Renal pelvis (tissue), 1 donor: ENCODE measurements at regions not wholly inside any gene's neighbourhood (a gene's known extent, or its start where the extent isn't known, plus 50 kb on each side); places are given as distances from the start of the nearest gene placed in this dataset.
A peak's percentile ranks its signal among the peaks of the same experiment; 100 is the strongest.

Source experiments
- DNase-seq: peaks from one replicate; pipeline ENCODE4 v3.0.0-alpha.2; 2013

DNA sequence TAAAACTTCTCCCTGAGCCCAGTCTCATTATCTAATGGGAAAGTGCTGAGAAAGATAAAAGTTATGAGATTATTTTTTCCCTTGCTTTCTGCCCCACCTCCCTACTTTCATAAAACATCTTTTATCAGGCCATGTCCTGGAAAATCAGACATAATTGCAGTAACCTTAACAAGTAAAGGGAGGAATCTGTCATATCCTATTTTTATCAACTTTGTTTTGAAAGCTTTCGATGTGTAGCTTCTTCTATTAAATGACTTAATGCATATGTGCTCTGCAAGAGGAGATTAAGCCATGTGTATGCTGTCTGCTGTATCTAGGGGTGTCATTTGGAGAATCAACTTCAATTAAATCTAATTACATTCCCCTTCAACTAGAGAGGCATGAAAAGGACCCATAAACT, 408.9 kb downstream of the CBLN4 start:
- DNase-seq = no peak

DNA sequence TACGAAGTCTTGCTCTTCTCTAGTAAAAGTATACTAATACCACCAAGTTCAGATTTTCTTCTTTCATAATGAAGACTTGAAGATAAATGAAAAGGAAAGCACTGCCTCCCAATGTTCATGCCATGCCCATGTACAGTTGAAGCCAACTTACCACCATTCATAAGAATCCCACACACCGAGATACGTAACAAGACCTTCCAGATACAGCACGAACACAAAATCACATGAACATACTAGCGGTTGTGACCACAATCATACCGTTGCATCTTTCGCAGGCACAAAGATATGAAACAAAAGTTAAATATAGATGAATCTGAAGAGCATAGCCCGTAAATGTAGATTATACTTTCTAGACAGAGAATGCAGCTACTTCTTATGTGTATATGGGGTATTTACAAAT, 412.5 kb downstream of the CBLN4 start:
- DNase-seq = no peak

DNA sequence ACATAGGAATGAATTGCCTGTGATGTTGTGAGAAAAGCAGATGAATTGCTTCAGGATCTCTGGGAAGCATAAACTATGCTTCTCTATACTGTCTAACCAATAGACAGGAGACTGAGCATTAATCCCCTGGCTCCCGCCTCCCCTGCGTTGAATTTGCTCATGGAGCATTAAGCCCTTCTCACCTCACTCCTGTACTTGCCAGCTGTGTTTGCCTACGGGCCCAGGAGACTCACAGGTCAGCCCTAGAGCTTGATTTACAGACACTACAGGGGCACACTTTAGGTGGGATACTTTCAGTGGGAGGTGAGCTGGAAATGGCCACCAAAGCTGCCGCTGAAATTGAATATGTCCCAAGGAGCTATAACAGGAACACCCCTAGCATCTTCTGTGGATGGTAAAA, 418.7 kb downstream of the CBLN4 start:
- peak; percentile 70 for DNase-seq

DNA sequence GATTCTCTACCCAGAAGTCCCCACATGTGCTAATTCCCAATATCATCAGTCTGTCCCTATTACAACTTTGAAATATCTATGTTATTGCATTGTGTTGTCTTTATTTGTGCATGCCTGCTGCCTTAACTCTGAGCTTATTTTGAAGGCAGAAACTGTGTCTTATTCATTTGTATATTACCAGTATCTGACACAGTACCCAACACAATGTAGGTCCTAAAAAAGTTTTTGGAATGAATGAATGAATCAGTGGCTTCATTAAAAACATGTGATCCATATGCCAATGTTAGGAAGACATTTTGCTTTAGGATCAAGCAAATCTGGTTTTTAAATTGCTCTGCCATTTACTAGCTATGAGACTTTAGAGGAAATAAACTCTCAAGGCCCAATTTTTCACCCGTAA, 420.4 kb downstream of the CBLN4 start:
- DNase-seq = no peak

DNA sequence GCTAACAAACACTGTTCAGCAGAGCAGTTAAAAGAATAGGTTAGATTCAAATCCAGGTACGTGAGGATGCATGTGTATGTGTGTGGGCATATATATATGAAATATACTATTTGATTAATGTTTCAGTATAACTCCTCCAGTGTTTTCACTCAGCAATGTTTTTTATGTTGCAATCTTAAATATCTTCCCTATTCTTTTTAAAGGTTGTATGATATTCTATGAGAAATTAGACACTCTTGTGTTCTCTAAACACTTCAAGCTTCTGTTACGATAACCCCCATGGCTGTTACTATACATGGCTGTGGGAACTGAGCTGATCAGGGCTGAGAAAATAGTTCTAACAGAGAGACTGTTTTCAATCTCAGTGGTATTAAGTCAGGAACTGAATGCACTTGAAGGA, 421.0 kb downstream of the CBLN4 start:
- no peak for DNase-seq

DNA sequence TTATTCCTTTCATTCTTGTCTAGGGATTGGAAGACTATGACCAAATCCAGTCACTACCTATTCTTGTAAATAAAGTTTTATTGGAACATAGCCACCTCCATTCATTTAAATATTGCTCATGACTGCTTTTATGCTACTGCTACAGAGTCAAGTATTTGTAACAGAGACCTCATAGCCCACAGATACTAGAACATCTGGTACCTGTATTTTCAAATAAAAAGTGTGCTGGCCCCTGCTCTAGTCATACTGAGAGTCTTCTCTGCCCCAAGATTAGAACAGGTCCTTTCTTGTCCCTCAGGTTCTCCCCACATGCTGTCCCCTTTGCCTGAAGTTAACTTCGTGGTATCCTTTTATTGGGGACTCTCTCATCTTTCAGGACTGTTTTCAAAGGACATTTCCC, 422.3 kb downstream of the CBLN4 start:
- DNase-seq = no peak

DNA sequence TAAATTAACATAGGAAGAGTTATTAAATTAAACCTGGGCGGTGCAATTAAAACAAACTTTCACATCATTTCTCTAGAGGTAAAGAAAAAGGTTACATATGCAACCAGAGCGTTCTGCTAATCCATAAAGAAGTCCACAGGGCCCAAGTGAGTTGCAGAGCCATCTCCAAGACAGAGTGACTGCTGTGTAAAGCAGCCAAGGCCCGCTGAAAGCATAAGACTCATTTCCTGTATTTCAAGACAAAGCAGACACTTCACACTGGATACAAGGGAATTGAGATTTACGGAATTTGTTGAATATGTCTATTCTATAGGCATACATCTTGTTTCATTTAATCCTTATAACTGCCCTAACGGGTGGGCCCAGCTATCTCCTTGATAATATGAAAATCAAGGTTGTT, 422.8 kb downstream of the CBLN4 start:
- no peak for DNase-seq

DNA sequence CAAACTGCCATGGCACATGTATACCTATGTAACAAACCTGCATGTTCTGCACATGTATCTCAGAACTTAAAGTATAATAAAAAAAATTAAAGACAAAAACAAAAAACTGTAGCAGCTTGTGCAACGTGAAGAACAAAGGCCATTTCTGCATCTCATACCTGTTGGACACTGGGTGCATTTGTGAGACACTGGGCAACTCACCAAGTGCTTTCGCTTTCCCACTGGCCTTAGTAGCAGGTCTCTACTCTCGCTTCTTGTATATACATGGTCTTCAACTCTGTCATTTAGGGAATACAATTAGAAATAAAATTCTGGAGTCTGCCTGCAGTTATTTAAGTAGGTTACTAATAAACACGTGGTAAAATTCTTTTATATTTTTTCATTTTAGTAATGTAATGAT, 423.8 kb downstream of the CBLN4 start:
- DNase-seq = no peak

DNA sequence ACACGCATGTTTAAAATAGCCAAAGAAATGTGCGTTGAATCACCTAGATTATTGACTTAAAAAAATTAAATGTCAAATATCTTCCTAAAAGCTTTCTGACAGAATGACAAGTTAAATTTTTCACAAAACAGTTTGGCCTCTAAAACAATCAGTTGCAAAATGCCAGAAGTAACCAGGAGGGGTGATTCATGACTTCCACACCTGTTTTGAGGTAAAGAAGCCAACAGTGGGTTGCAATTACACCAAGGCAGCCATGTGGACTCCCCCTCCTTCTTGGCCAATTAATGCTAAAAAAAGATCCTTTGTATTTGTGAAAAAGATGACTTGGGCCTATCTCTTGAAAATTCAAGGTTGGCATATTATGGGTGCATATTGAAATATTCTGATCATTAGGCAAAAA, 424.8 kb downstream of the CBLN4 start:
- DNase-seq = no peak

DNA sequence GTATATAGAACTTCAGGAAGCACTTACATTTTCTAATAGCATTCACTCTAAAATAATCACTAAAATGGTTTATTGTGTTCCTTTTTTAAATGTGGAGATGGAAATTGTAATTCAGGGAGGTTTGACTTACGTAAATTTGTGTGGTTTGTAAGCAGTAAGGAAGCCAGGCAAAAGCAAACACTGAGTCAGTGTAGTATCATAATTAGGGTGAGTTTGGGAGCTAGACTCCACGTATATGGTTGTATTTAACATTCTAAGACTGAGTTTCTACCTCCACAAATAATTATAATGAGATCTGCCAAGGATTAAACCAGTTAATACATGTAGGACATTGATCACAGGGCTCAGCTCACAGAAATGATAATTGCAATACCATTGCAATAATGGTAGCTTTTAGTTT, 425.5 kb downstream of the CBLN4 start:
- no peak for DNase-seq

DNA sequence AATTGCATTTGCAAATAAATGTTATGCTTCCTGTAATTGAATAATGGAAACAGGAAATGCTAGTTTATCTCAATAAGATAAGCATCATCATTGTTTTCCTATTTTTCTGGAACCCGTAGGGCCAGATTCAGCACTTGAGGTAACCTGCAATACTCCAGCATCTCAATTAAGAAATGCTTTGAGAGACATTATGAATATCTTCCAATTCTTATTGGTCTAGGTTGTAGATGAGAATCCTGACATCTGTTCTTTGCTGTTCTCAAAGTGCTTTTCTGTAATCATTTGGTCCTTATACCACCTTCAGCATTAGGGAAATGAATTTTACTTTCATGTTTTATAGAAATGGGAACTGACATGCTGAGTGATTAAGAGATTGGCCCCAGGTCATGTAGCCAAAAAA, 428.3 kb downstream of the CBLN4 start:
- no peak for DNase-seq

DNA sequence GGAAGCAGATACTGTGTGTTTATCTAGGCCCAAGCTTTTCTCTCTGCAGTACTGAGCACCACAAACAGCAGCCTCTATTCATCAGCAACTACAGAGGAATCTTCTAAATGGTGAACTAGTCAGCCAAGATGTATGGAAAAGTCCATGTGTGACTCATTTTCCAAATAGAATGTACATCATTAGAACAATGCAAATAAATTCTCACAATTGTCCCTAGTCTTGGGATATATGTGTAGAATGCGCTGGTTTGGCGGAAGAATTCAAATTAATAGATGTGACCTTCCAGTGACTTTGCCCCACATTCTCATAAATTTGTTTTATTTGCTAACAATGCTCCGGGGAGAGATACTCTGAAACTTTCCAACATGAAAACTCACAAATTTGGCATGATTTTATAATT, 436.2 kb downstream of the CBLN4 start:
- DNase-seq = peak; percentile 72

DNA sequence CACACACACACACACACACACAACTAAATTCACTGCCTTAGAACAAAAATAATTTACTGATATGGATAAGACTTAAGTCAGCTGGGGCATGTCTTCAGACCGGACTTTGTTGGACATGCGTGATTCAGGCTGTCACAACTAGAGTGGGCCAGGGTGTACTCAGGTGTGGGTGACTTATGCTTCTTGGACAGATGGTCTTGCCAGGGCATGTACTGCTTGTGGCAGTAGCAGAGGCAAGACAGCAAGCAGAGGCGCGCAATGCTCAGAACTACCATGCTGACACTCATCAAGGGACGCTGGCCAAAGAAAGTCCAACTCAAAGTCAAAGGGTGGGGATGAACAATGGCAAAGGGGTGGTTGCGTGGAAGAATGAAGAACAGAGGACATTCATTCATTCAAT, 437.5 kb downstream of the CBLN4 start:
- no peak for DNase-seq

DNA sequence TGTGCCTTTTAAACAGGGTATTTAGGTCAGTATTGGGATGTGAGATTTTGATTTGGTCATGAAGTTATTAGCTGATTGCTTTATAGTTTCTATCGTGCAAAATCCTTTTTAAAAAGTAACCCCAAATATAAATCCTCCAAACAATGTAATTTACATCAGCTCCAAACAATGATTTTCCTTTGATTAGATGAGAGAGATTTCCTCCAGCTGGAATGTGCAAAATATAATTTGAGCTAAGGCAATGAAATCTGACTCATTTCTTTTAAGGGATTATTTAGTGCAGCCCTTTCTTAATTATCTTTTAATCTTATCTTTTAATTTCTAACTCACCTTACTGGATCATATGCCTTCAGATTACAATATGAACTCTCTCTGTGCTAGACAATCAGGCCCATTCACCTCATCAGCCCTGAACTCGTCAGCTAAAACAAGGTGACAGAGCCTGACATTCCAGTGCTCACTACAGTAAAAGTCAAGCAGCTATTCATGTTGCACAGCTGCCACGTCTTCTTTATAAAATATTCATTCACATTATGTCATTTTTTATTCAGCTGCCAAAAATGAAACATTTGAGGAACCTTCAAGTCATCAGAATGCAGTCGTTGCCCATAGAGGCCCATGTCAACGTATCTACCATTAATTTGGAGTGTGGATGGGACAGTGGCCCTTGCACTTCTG, 440.1 kb downstream of the CBLN4 start:
- DNase-seq = no peak

DNA sequence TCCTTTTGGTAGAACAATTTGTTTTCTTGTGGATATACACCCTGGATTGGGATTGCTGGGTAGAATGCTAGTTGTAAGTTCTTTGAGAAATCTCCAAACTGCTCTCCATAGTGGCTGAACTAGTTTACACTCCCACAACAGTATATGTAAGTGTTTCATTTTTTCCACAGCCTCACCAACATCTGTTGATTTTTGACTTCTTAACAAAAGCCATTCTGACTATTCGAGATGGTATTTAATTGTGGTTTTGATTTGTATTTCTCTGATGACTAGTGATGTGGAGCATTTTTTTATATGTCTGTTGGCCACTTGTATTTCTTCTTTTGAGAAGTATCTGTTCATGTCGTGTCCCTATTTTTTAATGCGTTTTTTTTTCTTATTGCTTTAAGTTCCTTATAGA, 444.1 kb downstream of the CBLN4 start:
- DNase-seq = no peak

DNA sequence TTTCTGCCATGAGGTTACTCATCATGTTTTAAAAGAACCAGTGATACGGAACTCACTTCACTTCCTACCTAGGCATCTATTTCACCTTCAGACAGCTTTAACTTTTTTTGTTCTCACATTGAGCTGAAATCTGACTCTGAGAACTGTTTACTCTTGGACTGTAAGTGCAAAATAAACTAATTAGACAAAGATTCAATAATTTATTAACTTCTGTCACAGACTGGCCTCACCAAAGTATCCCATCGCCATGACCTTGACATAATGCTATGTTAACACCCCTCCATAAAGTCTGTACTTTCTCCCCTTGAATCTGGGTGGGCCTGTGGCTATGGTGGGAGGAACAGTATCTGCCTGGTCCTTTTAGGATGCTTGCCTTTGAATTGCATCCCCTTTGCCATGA, 448.1 kb downstream of the CBLN4 start:
- DNase-seq = peak; percentile 52

DNA sequence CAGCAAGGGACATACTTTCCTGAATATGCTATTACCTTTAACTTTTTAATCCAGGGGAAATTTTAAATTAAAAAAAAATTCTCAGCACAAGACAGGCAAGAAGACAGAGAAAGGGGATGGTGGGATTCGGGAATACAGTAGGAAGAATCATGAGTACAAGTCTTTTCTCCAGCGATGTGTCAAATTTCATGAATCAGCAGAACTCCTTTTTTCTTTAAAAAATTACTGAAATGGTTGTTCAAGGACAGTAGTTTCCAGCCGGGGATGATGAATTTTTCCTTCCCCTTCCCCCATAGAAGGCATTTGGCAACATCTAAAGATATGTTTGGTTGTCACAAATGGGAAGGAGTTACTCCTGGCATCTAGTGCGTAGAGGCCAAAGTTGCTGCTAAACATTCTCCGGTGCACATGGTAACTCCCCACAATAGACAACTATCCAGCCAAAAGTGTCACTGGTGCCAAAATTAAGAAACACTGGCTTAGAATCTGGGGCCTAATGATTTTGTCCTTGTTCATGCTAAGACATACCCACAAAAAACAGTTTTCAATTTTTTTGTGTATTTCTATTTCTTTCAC, 450.2 kb downstream of the CBLN4 start:
- no peak for DNase-seq

DNA sequence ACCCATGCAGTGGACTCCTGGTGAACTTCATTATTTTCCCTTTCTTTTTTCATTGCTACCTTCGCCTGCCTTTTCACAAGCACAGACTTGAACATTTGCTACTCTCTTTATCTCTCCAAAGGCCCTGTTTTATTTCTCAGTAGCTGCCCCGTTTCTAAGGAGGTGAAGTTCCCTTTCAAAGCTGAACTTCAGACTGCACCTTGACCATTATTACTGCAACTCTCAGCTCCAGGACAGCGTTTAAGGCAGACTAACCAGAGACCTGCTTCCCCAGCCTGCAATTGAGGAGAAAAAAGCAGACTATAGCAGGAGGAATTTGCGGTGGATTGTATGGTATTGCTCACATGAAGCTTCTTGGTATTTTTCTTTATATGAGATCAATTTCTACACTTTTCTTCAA, 460.7 kb downstream of the CBLN4 start:
- no peak for DNase-seq

DNA sequence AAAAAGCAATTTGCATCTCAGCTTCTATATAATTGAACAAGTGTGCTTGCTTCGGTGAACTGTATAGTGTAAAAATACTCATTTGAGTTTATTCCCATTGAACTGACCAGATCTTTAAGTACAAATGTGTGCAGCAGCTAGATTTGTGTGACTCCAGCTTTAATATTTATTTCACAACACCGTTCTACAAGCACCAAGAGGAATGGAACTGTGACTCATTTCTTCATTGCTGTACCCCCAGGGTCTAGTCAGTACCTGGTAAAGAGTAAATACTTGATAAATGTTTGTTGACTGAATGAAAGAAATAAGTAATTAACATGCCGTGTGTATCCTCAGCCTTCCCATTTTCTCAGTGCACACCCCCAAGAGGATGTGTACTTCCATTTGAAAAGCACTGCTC, 464.8 kb downstream of the CBLN4 start:
- DNase-seq = no peak

DNA sequence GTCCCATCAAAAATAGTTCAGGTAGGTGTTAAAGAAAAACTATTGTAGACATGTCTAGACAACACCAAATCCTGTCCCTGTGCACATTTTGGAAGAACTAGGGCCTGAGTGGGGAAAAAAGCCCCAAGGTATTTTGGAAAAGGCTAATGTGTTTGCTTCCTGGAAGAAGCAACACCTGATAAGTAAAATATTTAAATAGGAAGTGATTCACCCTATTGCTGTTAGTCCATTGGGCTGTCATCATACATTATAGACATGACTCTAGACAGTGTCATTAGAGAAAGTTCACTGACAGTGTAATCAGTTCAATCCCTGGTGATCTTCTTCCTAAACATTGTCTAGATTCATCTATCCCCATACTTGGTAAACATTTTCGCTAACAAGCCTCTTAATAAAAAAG, 465.3 kb downstream of the CBLN4 start:
- DNase-seq = no peak

DNA sequence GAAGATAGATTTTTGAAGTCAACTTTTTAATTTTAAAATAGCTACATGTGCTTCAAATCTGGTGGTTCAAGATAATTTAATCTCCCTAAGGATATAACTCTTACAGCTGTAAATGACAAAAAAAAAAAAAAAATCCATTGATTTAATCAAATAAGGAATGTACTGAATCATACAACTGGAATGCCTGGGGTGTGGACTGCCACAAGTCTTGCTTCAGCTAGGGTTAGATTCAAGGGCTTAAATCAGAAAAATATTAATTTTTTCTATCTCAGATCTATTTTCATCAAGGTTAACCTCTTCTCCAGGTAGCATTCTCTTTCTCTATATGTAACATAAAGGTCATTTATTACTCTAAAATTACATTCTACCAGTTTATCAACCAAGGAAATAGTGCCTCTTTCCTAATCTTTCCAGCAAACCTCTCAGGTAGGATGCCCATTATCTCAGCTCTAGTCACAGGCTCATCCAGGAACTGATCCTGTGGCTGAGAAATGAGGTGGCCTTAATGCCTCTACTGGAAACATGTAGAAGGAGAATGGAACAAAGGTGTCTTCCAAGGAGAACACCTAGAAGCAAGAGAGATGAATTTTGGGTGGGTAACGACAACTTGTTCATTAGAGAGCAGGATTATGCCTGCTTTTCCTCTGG, 466.9 kb downstream of the CBLN4 start:
- DNase-seq = no peak

DNA sequence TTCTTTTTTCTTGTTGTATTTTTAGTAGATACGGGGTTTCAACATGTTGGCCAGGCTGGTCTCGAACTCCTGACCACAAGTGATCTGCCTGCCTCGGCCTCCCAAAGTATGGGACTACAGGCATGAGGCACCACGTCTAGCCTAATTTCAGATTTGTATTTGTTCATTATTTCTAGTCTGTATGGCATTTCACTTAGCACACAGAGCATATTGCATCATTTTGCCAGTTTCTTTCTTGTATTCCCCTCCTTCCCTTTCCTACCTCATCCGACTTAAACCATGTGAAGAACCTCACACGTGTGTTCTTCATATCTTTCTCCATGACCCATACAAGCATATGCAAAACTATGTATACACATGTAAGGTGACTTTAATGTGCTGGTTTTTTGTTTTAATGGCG, 470.0 kb downstream of the CBLN4 start:
- no peak for DNase-seq

DNA sequence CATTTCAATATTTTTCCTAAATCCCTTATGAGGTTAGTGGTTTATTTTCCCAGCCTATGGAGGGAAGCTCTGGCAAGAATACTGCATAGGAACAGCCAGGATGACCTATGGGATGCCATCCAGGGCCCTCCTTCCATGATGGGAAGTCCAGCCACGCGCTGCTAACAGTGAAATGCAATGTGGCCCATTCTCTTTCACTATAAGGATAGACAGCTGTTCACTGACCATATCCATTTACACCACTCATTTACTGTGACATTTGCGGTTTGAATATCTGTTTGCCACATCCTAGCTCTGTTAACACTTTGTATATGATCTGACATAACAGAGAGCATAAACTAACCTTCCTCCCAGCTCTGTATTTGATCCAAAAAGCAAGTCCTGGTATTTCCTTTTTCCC, 471.7 kb downstream of the CBLN4 start:
- no peak for DNase-seq

DNA sequence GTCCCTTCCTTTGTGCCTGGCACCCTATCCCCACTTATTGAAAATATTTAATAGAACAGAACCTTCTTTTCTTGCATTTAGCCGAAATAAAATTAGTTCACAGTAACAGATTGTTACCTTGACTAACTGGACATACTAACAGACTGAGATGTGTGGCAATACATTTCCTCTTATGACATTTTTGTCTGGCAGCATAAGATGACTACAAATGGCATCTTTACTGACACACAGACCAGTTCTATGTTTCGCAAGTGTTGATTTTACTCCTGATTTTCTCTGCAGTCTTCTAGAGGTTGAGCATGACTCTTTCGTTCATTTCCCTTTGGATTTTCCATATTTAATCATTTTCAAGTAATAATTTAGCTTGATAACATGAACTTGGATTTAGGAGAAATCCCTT, 474.6 kb downstream of the CBLN4 start:
- no peak for DNase-seq
